ENCODE measurements at regions not wholly inside any gene's neighbourhood (a gene's known extent, or its start where the extent isn't known, plus 50 kb on each side); places are given as distances from the start of the nearest gene placed in this dataset.

GRCh38 chr6:167755461-167755860 is 71.2 kb upstream of the AFDN start:
- H3K4me3 Mint-ChIP-seq: no peak overlapping the region
- H3K4me1 Mint-ChIP-seq: peaks cover 0 to 1% (median 0%) of the 10 kb centered on the region in 4 donors
- no peak for DNase-seq
- POLR2A ChIA-PET: no interaction called here
- no peaks in the 10 kb centered on the region for H3K36me3 Mint-ChIP-seq
- peaks cover 0 to 2% (median 0%) of the 10 kb centered on the region in 9 donors for H3K9me3 Mint-ChIP-seq
- H3K27me3 Mint-ChIP-seq: peaks cover 0 to 22% (median 6%) of the 10 kb centered on the region in 5 donors
- no peak for ATAC-seq
- H3K27ac Mint-ChIP-seq: no peak overlapping the region

DNA sequence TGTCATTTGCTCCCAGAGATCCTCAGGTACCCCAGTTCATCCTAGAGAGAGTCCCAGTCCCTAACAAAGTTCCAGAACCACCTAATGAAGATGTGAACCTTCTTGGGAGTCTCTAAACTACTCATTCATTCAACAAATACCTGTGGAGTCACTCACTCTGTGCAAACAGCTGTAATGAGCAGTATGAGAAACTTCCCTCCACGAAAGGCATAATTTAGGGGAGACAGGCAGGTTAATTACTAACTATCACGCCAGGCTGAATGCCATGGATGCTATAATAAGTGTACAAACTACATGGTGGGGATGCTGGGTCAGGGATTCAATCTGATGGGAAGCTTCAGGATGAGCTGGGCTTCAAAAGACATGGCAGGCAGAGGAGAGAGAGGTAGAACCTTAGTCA is 70.1 kb upstream of the AFDN start:
- no peak for ATAC-seq
- H3K9me3 Mint-ChIP-seq: peaks cover 0 to 2% (median 0%) of the 10 kb centered on the region in 9 donors
- no peaks in the 10 kb centered on the region for H3K36me3 Mint-ChIP-seq
- peaks cover 0 to 22% (median 6%) of the 10 kb centered on the region in 5 donors for H3K27me3 Mint-ChIP-seq
- no peak overlapping the region for H3K4me3 Mint-ChIP-seq
- POLR2A ChIA-PET: no interaction called here
- H3K27ac Mint-ChIP-seq: no peak overlapping the region
- DNase-seq: no peak
- peaks cover 0 to 1% (median 0%) of the 10 kb centered on the region in 4 donors for H3K4me1 Mint-ChIP-seq

GRCh38 chr6:167757249-167757648 is 69.5 kb upstream of the AFDN start:
- POLR2A ChIA-PET: no interaction called here
- Mint-ChIP-seq H3K4me3 (no peak overlapping the region), H3K9me3 (peaks cover 0 to 2% (median 0%) of the 10 kb centered on the region in 9 donors), H3K36me3 (no peaks in the 10 kb centered on the region), H3K27ac (no peak overlapping the region), H3K27me3 (peaks cover 0 to 22% (median 4%) of the 10 kb centered on the region in 5 donors), H3K4me1 (peaks cover 0 to 1% (median 0%) of the 10 kb centered on the region in 4 donors)
- no peak for DNase-seq
- no peak for ATAC-seq

- Mint-ChIP-seq H3K27ac (no peak overlapping the region), H3K36me3 (no peaks in the 10 kb centered on the region), H3K27me3 (peaks cover 0 to 22% (median 4%) of the 10 kb centered on the region in 5 donors), H3K9me3 (peaks cover 0 to 2% (median 0%) of the 10 kb centered on the region in 9 donors), H3K4me3 (no peak overlapping the region), H3K4me1 (no peaks in the 10 kb centered on the region)
- ATAC-seq: no peak
- no peak for DNase-seq
- POLR2A ChIA-PET: no interaction called here
Observed at GRCh38 chr6:167757821-167758220, 68.9 kb upstream of the AFDN start.

- H3K36me3 Mint-ChIP-seq: no peaks in the 10 kb centered on the region
- peak overlapping the region in 1 of 10 donors; percentile 21 for H3K27ac Mint-ChIP-seq
- DNase-seq (no peak), ATAC-seq (no peak)
- H3K4me3 Mint-ChIP-seq: no peak overlapping the region
- peaks cover 0 to 2% (median 0%) of the 10 kb centered on the region in 9 donors for H3K9me3 Mint-ChIP-seq
- no peaks in the 10 kb centered on the region for H3K4me1 Mint-ChIP-seq
- POLR2A ChIA-PET: no interaction called here
- H3K27me3 Mint-ChIP-seq: peaks cover 0 to 22% (median 4%) of the 10 kb centered on the region in 5 donors
Observed at GRCh38 chr6:167758309-167759023, 68.2 kb upstream of the AFDN start.

- POLR2A ChIA-PET: no interaction called here
- DNase-seq: no peak
- Mint-ChIP-seq H3K36me3 (no peaks in the 10 kb centered on the region), H3K4me3 (no peak overlapping the region), H3K27me3 (peaks cover 0 to 22% (median 2%) of the 10 kb centered on the region in 5 donors), H3K27ac (no peak overlapping the region), H3K4me1 (no peaks in the 10 kb centered on the region), H3K9me3 (peaks cover 0 to 2% (median 0%) of the 10 kb centered on the region in 9 donors)
- no peak for ATAC-seq
Observed at GRCh38 chr6:167759206-167759605, 67.5 kb upstream of the AFDN start.

DNA sequence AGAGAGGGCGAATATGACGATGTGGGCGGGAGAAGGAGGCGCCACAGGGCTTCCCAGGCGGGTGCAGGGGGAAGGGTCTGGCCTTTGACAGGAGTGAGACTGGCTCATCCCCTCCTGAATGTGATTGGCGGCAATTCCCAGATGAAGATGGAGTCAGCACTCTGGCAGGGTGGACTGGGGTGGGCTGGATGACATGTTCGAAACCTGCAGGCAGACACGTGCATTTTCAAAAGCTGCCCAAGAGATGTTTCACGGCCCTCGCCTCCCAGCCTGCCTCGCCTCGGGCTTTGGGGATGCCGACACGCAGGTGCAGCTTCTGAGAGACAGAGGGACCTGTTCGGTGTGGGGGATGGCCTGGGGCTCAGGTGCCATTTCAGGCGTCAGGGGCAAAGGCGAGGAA is 66.8 kb upstream of the AFDN start:
- Mint-ChIP-seq H3K27ac (no peak overlapping the region), H3K9me3 (peaks cover 0 to 2% (median 0%) of the 10 kb centered on the region in 9 donors), H3K36me3 (no peaks in the 10 kb centered on the region), H3K4me1 (no peaks in the 10 kb centered on the region), H3K4me3 (no peak overlapping the region), H3K27me3 (peaks cover 0 to 22% (median 2%) of the 10 kb centered on the region in 5 donors)
- DNase-seq: no peak
- POLR2A ChIA-PET: no interaction called here
- ATAC-seq: no peak

DNA sequence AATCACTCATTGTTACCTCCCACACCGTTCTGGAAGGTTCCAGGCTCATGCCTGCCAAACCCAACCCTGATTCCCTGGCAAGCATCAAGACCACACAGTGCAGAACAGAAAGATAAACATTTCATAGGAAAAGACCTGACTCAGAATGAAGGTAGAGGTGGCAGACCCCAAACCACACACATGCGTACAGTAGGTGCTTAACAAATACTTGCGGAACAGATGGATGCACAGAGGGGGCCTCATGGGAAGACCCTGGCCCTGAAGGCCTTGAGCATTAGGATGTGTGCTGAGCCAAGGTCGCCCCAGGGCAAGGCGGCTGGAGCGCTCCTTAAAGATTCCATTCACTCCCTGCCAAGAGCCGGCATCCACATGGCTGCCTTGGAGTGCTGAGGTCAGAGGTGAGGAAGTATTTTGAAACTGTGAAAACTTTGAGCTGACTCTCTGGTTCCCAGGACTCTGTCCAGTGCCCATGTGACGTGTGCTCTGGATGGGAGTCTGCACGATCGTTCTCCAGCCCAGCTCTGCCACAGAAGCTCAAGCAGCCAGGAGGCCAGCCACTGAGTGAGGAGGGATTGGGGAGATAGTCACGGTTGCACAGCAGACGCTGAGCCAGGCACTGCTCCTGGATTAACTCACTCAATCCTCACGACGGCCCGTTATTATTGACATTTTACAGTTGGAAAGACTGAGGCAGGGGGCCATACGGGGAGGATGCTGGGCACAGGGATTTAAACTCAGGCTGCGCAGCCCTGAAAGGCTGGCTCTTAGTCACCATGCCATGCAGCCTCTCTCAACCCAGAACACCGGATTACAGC is 65.5 kb upstream of the AFDN start:
- DNase-seq: no peak
- H3K27me3 Mint-ChIP-seq: peaks cover 0 to 22% (median 5%) of the 10 kb centered on the region in 5 donors
- POLR2A ChIA-PET: no interaction called here
- no peak overlapping the region for H3K27ac Mint-ChIP-seq
- no peak for ATAC-seq
- H3K4me3 Mint-ChIP-seq: no peak overlapping the region
- H3K9me3 Mint-ChIP-seq: peaks cover 0 to 2% (median 0%) of the 10 kb centered on the region in 9 donors
- H3K36me3 Mint-ChIP-seq: no peaks in the 10 kb centered on the region
- H3K4me1 Mint-ChIP-seq: no peaks in the 10 kb centered on the region

- peaks cover 0 to 2% (median 0%) of the 10 kb centered on the region in 9 donors for H3K9me3 Mint-ChIP-seq
- POLR2A ChIA-PET: no interaction called here
- H3K27ac Mint-ChIP-seq: no peak overlapping the region
- H3K27me3 Mint-ChIP-seq: peaks cover 0 to 22% (median 5%) of the 10 kb centered on the region in 5 donors
- DNase-seq: no peak
- ATAC-seq: no peak
- no peaks in the 10 kb centered on the region for H3K4me1 Mint-ChIP-seq
- no peaks in the 10 kb centered on the region for H3K36me3 Mint-ChIP-seq
- H3K4me3 Mint-ChIP-seq: no peak overlapping the region
Observed at GRCh38 chr6:167761794-167762258, 64.9 kb upstream of the AFDN start.

GRCh38 chr6:167762259-167762962 is 64.3 kb upstream of the AFDN start:
- Mint-ChIP-seq H3K4me3 (no peak overlapping the region), H3K9me3 (peaks cover 0 to 2% (median 0%) of the 10 kb centered on the region in 9 donors), H3K27ac (no peak overlapping the region), H3K36me3 (no peaks in the 10 kb centered on the region), H3K4me1 (no peaks in the 10 kb centered on the region), H3K27me3 (peaks cover 0 to 17% (median 5%) of the 10 kb centered on the region in 5 donors)
- POLR2A ChIA-PET: no interaction called here
- ATAC-seq (no peak), DNase-seq (no peak)

GRCh38 chr6:167763056-167763944 is 63.4 kb upstream of the AFDN start:
- ATAC-seq (no peak), DNase-seq (no peak)
- POLR2A ChIA-PET: no interaction called here
- peaks cover 0 to 14% (median 3%) of the 10 kb centered on the region in 5 donors for H3K27me3 Mint-ChIP-seq
- no peak overlapping the region for H3K27ac Mint-ChIP-seq
- H3K36me3 Mint-ChIP-seq: no peaks in the 10 kb centered on the region
- peaks cover 0 to 2% (median 0%) of the 10 kb centered on the region in 9 donors for H3K9me3 Mint-ChIP-seq
- H3K4me1 Mint-ChIP-seq: no peaks in the 10 kb centered on the region
- no peak overlapping the region for H3K4me3 Mint-ChIP-seq

- peaks cover 0 to 16% (median 0%) of the 10 kb centered on the region in 5 donors for H3K27me3 Mint-ChIP-seq
- DNase-seq (no peak), ATAC-seq (no peak)
- H3K4me3 Mint-ChIP-seq: no peak overlapping the region
- no peak overlapping the region for H3K27ac Mint-ChIP-seq
- POLR2A ChIA-PET: no interaction called here
- H3K9me3 Mint-ChIP-seq: no peaks in the 10 kb centered on the region
- H3K36me3 Mint-ChIP-seq: no peaks in the 10 kb centered on the region
- no peaks in the 10 kb centered on the region for H3K4me1 Mint-ChIP-seq
Observed at GRCh38 chr6:167764215-167764614, 62.5 kb upstream of the AFDN start.

All from naive thymus-derived CD8-positive, alpha-beta T cell (primary cell).